ENCODE measurements at regions not wholly inside any gene's neighbourhood (a gene's known extent, or its start where the extent isn't known, plus 50 kb on each side); places are given as distances from the start of the nearest gene placed in this dataset.
"Not testable (repeated sequence)": the region's sequence is repeated elsewhere in the genome, so short reads cannot be mapped to it uniquely, and the experiment has no call there.

GRCh38 chr10:50688183-50688582 is 51.6 kb upstream of the ASAH2B start:
- H3K27ac ChIP-seq (ENCODE audit: low read length); H3K4me1 Mint-ChIP-seq; H3K9me3 Mint-ChIP-seq; H3K9me3 ChIP-seq (ENCODE audit: control insufficient read depth, insufficient read depth, low read length); DNase-seq; H3K4me1 ChIP-seq (ENCODE audit: control insufficient read depth, insufficient read depth, low read length); H3K4me3 ChIP-seq (ENCODE audit: low read length); H3K27me3 ChIP-seq (ENCODE audit: control insufficient read depth, insufficient read depth, low read length); H3K27ac Mint-ChIP-seq; H3K27me3 Mint-ChIP-seq (ENCODE audit: low read depth in 2 of 2); H3K4me3 Mint-ChIP-seq; H3K36me3 Mint-ChIP-seq; ATAC-seq; H3K36me3 ChIP-seq (ENCODE audit: control insufficient read depth, insufficient read depth, low read length); intact Hi-C loops (cut with micrococcal nuclease): not testable (repeated sequence)
- WGBS (ENCODE audit: insufficient coverage) = 96% methylated on average over 3 of the region's 4 CpGs

- DNase-seq; H3K27me3 Mint-ChIP-seq (ENCODE audit: low read depth in 2 of 2); H3K27me3 ChIP-seq (ENCODE audit: control insufficient read depth, insufficient read depth, low read length); H3K4me3 Mint-ChIP-seq; H3K4me1 ChIP-seq (ENCODE audit: control insufficient read depth, insufficient read depth, low read length); H3K4me1 Mint-ChIP-seq; intact Hi-C loops (cut with micrococcal nuclease); H3K9me3 ChIP-seq (ENCODE audit: control insufficient read depth, insufficient read depth, low read length); H3K36me3 ChIP-seq (ENCODE audit: control insufficient read depth, insufficient read depth, low read length); H3K4me3 ChIP-seq (ENCODE audit: low read length); H3K36me3 Mint-ChIP-seq; ATAC-seq; H3K27ac Mint-ChIP-seq; H3K27ac ChIP-seq (ENCODE audit: low read length); H3K9me3 Mint-ChIP-seq: not testable (repeated sequence)
- WGBS (ENCODE audit: insufficient coverage) = 87% methylated on average over 5 of the region's 6 CpGs
These were observed 55.4 kb upstream of the ASAH2B start for GRCh38 chr10:50684365-50684764.

- ATAC-seq; H3K9me3 Mint-ChIP-seq; H3K27ac Mint-ChIP-seq; H3K27me3 ChIP-seq (ENCODE audit: control insufficient read depth, insufficient read depth, low read length); H3K9me3 ChIP-seq (ENCODE audit: control insufficient read depth, insufficient read depth, low read length); intact Hi-C loops (cut with micrococcal nuclease); H3K4me3 ChIP-seq (ENCODE audit: low read length); DNase-seq; H3K36me3 Mint-ChIP-seq; H3K27me3 Mint-ChIP-seq (ENCODE audit: low read depth in 2 of 2); H3K36me3 ChIP-seq (ENCODE audit: control insufficient read depth, insufficient read depth, low read length); H3K4me1 Mint-ChIP-seq; H3K27ac ChIP-seq (ENCODE audit: low read length); H3K4me1 ChIP-seq (ENCODE audit: control insufficient read depth, insufficient read depth, low read length); H3K4me3 Mint-ChIP-seq: not testable (repeated sequence)
- 92% methylated on average over 9 of the region's 16 CpGs for WGBS (ENCODE audit: insufficient coverage)
These were observed 56.5 kb upstream of the ASAH2B start for GRCh38 chr10:50683198-50683751.

- H3K27ac ChIP-seq (ENCODE audit: low read length); H3K27me3 ChIP-seq (ENCODE audit: control insufficient read depth, insufficient read depth, low read length); H3K9me3 ChIP-seq (ENCODE audit: control insufficient read depth, insufficient read depth, low read length); intact Hi-C loops (cut with micrococcal nuclease); H3K9me3 Mint-ChIP-seq; ATAC-seq; H3K4me1 ChIP-seq (ENCODE audit: control insufficient read depth, insufficient read depth, low read length); H3K4me3 Mint-ChIP-seq; DNase-seq; H3K27ac Mint-ChIP-seq; H3K36me3 Mint-ChIP-seq; H3K4me3 ChIP-seq (ENCODE audit: low read length); H3K27me3 Mint-ChIP-seq (ENCODE audit: low read depth in 2 of 2); H3K36me3 ChIP-seq (ENCODE audit: control insufficient read depth, insufficient read depth, low read length); H3K4me1 Mint-ChIP-seq: not testable (repeated sequence)
- WGBS (ENCODE audit: insufficient coverage) = 85% methylated on average over 6 of the region's 10 CpGs
These were observed 56.9 kb upstream of the SGMS1 start for GRCh38 chr10:50680606-50681005.

GRCh38 chr10:50679149-50679548 is 55.4 kb upstream of the SGMS1 start:
- TF ChIP-seq CTCF (IDR thresholded peaks at IDR 0.05) = no peak
- no peaks in the 10 kb centered on the region for H3K9me3 Mint-ChIP-seq
- H3K36me3 ChIP-seq (ENCODE audit: control insufficient read depth, insufficient read depth, low read length) = no peaks in the 10 kb centered on the region
- H3K4me3 Mint-ChIP-seq = no peak overlapping the region
- H3K27me3 ChIP-seq (ENCODE audit: control insufficient read depth, insufficient read depth, low read length) = no peaks in the 10 kb centered on the region
- intact Hi-C loops (cut with micrococcal nuclease) = no loop called here
- no peaks in the 10 kb centered on the region for H3K9me3 ChIP-seq (ENCODE audit: control insufficient read depth, insufficient read depth, low read length)
- no peak overlapping the region for H3K27ac ChIP-seq (ENCODE audit: low read length)
- H3K27me3 Mint-ChIP-seq (ENCODE audit: low read depth in 2 of 2) = peaks cover 0 to 4% of the 10 kb centered on the region in 2 donors
- H3K4me3 ChIP-seq (ENCODE audit: low read length) = no peak overlapping the region
- H3K4me1 Mint-ChIP-seq = no peaks in the 10 kb centered on the region
- H3K4me1 ChIP-seq (ENCODE audit: control insufficient read depth, insufficient read depth, low read length) = no peaks in the 10 kb centered on the region
- 93% methylated on average over 13 of the region's 13 CpGs for whole genome bisulfite sequencing (ENCODE audit: insufficient coverage)
- no peak overlapping the region for H3K27ac Mint-ChIP-seq
- DNase-seq = no peak
- no peak for ATAC-seq
- no peaks in the 10 kb centered on the region for H3K36me3 Mint-ChIP-seq

GRCh38 chr10:50675555-50675954 is 51.8 kb upstream of the SGMS1 start:
- H3K4me3 ChIP-seq (ENCODE audit: low read length); H3K27ac ChIP-seq (ENCODE audit: low read length); H3K36me3 ChIP-seq (ENCODE audit: control insufficient read depth, insufficient read depth, low read length); H3K4me3 Mint-ChIP-seq; H3K27ac Mint-ChIP-seq; H3K27me3 ChIP-seq (ENCODE audit: control insufficient read depth, insufficient read depth, low read length); H3K36me3 Mint-ChIP-seq; ATAC-seq; H3K9me3 ChIP-seq (ENCODE audit: control insufficient read depth, insufficient read depth, low read length); H3K4me1 ChIP-seq (ENCODE audit: control insufficient read depth, insufficient read depth, low read length); H3K27me3 Mint-ChIP-seq (ENCODE audit: low read depth in 2 of 2); H3K9me3 Mint-ChIP-seq; DNase-seq; intact Hi-C loops (cut with micrococcal nuclease): not testable (repeated sequence)
- H3K4me1 Mint-ChIP-seq = peaks cover 23 to 25% of the 10 kb centered on the region in 2 donors
- 94% methylated on average over 6 of the region's 8 CpGs for WGBS (ENCODE audit: insufficient coverage)

Measured in natural killer cell (primary cell).